ENCODE measurements at regions not wholly inside any gene's neighbourhood (a gene's known extent, or its start where the extent isn't known, plus 50 kb on each side); places are given as distances from the start of the nearest gene placed in this dataset.

GRCh38 chr4:27381815-27382214 lies 521.2 kb downstream of the STIM2 start:
- TF ChIP-seq, protein P1, sequence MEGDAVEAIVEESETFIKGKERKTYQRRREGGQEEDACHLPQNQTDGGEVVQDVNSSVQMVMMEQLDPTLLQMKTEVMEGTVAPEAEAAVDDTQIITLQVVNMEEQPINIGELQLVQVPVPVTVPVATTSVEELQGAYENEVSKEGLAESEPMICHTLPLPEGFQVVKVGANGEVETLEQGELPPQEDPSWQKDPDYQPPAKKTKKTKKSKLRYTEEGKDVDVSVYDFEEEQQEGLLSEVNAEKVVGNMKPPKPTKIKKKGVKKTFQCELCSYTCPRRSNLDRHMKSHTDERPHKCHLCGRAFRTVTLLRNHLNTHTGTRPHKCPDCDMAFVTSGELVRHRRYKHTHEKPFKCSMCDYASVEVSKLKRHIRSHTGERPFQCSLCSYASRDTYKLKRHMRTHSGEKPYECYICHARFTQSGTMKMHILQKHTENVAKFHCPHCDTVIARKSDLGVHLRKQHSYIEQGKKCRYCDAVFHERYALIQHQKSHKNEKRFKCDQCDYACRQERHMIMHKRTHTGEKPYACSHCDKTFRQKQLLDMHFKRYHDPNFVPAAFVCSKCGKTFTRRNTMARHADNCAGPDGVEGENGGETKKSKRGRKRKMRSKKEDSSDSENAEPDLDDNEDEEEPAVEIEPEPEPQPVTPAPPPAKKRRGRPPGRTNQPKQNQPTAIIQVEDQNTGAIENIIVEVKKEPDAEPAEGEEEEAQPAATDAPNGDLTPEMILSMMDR (IDR thresholded peaks at IDR 0.05): no peak
- TF ChIP-seq POLR2A (IDR thresholded peaks at IDR 0.05): no peak
